ENCODE measurements at regions not wholly inside any gene's neighbourhood (a gene's known extent, or its start where the extent isn't known, plus 50 kb on each side); places are given as distances from the start of the nearest gene placed in this dataset.

GRCh38 chr6:63371104-63371715 lies 51.4 kb upstream of the LGSN start:
- DNase-seq (ENCODE audit: low read depth) = no peak
- TF ChIP-seq, protein P1, sequence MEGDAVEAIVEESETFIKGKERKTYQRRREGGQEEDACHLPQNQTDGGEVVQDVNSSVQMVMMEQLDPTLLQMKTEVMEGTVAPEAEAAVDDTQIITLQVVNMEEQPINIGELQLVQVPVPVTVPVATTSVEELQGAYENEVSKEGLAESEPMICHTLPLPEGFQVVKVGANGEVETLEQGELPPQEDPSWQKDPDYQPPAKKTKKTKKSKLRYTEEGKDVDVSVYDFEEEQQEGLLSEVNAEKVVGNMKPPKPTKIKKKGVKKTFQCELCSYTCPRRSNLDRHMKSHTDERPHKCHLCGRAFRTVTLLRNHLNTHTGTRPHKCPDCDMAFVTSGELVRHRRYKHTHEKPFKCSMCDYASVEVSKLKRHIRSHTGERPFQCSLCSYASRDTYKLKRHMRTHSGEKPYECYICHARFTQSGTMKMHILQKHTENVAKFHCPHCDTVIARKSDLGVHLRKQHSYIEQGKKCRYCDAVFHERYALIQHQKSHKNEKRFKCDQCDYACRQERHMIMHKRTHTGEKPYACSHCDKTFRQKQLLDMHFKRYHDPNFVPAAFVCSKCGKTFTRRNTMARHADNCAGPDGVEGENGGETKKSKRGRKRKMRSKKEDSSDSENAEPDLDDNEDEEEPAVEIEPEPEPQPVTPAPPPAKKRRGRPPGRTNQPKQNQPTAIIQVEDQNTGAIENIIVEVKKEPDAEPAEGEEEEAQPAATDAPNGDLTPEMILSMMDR (conservative IDR thresholded peaks at IDR 0.05; ENCODE audit: low read depth, low read length) = no peak
- no peak overlapping the region for H3K4me3 ChIP-seq (ENCODE audit: low read depth, low read length)

DNA sequence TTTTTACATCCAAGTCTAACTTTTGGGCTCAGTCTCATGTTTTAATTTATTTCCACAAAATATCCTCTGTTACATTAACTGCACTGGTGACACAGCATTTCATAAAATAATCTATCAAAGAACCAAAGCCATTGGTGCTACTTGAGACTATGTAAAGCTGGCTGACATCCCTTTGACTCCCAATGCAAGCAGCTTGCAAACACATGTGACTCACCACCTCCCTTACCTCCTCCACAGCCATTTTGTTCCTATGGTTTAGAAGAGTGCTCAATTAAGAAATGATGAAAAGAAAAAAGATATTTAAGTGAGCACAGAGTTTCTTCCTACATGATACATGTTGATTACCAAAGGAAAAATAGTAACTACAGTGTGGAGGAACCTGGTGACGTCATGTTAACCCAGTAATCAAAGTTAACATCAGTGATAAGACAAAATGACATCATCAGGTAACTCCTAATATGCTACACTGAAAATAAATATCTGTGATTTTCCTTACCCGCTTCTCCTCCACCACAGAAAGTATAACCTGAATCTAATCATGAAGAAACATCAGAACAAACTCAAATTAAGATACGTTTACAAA lies 53.3 kb upstream of the LGSN start:
- no peak overlapping the region for H3K4me3 ChIP-seq (ENCODE audit: low read depth, low read length)
- TF ChIP-seq, protein P1 (conservative IDR thresholded peaks at IDR 0.05; ENCODE audit: low read depth, low read length) = no peak
- no peak for DNase-seq (ENCODE audit: low read depth)

DNA sequence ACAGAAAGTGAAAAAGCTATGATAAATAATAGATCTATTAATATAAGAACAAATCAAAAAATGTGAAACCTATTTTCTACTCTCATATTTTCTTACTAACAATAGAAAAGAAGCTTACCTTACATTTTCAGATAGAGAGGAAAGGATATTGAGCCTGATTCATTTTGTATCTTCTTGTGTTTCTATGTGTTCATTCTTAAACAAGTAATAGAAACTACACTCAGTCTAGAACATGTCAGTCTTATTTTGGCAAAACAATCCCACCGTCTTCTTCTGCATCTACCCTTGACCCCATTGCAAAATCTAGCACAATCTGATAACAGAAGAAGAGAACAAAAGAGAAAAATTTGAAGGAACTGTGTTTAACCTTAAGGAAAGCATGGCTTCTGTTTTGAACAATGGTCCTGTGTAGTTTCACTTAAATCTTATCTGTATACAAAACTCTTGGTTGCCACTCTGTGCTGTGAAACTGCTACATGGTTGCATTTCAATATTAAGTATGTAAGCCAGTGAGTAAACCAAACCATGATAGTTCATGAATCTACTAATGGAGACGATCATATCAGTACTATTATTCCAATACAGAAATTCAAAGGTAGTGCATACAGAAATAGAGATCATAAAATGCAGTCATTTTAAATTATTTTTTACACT lies 69.5 kb upstream of the LGSN start:
- H3K4me3 ChIP-seq (ENCODE audit: low read depth, low read length) = no peak overlapping the region
- DNase-seq (ENCODE audit: low read depth) = no peak
- TF ChIP-seq, protein P1 (conservative IDR thresholded peaks at IDR 0.05; ENCODE audit: low read depth, low read length) = no peak

GRCh38 chr6:63391203-63391970 lies 71.6 kb upstream of the LGSN start:
- TF ChIP-seq, protein P1 (conservative IDR thresholded peaks at IDR 0.05; ENCODE audit: low read depth, low read length) = no peak
- DNase-seq (ENCODE audit: low read depth) = no peak
- no peak overlapping the region for H3K4me3 ChIP-seq (ENCODE audit: low read depth, low read length)

DNA sequence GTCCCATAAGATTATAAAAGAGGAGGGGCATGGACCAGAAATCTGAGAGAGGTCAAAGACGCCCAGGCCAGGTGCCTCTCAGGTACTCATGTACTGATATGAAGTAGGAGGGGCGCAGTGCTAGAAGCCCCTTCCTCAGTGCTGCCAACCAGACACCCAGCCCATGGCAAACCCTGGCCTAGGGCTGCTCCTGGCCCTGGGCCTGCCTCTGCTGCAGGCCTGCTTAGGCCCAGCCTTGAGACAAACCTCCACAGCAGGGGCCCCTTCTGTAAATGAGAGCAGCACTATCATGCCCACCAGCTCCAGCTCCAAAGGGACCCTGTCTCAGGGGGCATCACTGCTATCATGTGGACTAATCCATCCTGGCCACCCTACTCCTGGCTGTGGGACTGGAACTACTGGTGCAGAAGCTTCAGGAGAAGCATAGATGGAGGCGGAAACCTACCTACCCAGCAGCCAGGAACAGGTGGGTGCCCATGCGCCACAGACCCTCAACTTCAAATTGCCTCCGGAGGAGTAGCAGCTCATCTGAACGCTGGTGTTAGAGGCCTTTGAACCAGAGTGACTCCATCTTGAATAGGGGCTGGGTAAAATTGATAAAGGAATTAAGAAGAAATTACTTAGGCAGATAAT lies 72.4 kb upstream of the LGSN start:
- no peak for DNase-seq (ENCODE audit: low read depth)
- H3K4me3 ChIP-seq (ENCODE audit: low read depth, low read length) = no peak overlapping the region
- TF ChIP-seq, protein P1 (conservative IDR thresholded peaks at IDR 0.05; ENCODE audit: low read depth, low read length) = no peak

DNA sequence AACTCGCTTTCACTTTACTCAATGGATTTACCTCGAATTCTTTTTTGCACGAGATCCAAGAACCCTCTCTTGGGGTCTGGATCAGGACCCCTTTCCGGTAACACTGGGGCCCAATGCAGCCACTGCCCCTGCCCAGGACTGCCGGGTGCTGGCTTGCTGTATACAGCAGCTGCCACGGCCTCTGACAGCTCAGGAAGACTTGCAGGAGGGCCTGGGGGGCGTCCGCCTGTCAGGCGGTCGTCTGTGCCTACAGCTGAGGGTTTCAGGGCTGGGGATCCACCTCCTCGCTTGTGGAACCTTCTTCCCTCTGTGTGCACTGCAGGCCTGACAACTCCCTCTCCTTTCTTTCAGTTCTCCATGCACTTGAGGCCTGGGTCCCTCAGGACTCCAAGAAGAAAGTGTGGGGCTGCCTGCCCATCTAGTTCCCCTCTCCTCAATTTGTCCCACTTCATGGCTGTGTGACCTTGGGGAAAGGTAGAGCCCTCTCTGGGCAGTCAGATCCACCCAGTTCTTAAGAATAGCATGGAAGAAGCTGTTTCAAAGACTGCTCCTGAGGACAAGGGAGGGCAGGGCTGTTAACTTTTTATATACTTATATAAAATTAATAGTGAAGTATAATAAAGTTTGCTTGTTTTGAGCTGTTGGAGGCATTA lies 75.0 kb upstream of the LGSN start:
- TF ChIP-seq, protein P1 (conservative IDR thresholded peaks at IDR 0.05; ENCODE audit: low read depth, low read length) = no peak
- DNase-seq (ENCODE audit: low read depth) = no peak
- no peak overlapping the region for H3K4me3 ChIP-seq (ENCODE audit: low read depth, low read length)

Measured in choroid plexus epithelial cell (primary cell).